ENCODE measurements at regions not wholly inside any gene's neighbourhood (a gene's known extent, or its start where the extent isn't known, plus 50 kb on each side); places are given as distances from the start of the nearest gene placed in this dataset.

DNA sequence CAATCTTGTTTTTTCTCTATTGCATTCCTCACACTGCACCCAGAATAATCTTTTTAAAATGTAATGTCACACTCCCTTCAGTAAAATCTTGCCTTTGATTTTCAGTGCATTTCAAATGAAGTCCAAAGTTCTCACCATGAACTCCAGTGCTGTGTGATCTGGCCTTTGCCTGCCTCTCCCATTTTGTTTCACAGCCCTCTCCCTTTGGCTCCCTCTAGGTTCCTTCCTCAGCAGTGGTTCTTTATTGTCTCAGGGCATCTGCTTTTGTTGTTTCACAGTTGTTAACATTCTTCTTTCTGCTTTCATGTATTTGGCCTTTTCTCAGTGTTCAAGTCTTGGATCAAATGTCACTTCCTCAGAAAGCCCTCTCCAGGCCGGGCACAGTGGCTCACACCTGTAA, 84.5 kb upstream of the AMN1 start:
- FAIRE-seq (peak; percentile 76), ATAC-seq (peak; percentile 81), DNase-seq (ENCODE audit: extremely low read depth in 1 of 4, low spot score in 3 of 4) (peak in 2 of 4 experiments; percentile 22)
- ChIA-PET POLR2A (interaction anchor here (0.6 kb wide), 1 partner anchor 193 kb away, joined by 4 read pairs; no protein-coding TSS in a partner anchor), CTCF (ENCODE audit: low intra/inter-chr PET ratio) (no interaction called here)
- Histone ChIP-seq H3K9ac (ENCODE audit: insufficient read depth in 1 of 2, low read depth in 2 of 2, low read length in 2 of 2) (no peak overlapping the region), H3K27me3 (ENCODE audit: control insufficient read depth in 2 of 2, insufficient read depth in 2 of 2, low read length in 2 of 2) (no peaks in the 10 kb centered on the region), H3K4me3 (no peak overlapping the region), H3K36me3 (ENCODE audit: control insufficient read depth, insufficient read depth, low read length) (no peaks in the 10 kb centered on the region), H3K27ac (ENCODE audit: extremely low read depth, low read depth, low read length) (no peak overlapping the region), H3K79me2 (ENCODE audit: control insufficient read depth, insufficient read depth, low read length) (no peaks in the 10 kb centered on the region), H4K20me1 (replicated peaks; ENCODE audit: control insufficient read depth, insufficient read depth, low read length) (no peaks in the 10 kb centered on the region), H3K4me2 (ENCODE audit: insufficient read depth, low read length) (no peak overlapping the region), H3K9me3 (replicated peaks; ENCODE audit: control insufficient read depth, insufficient read depth, low read depth, low read length) (0 out of 2 replicates have a peak, but pooled peaks cover 2% of the 10 kb centered on the region), H3K4me1 (replicated peaks in 1 of 2; ENCODE audit: control insufficient read depth in 2 of 2, insufficient read depth in 2 of 2, low read length in 2 of 2) (peaks cover 0 to 4% of the 10 kb centered on the region in 2 experiments; a peak in 2 of 5 replicates), H3K9me1 (ENCODE audit: control insufficient read depth, insufficient read depth, low read length) (no peaks in the 10 kb centered on the region), H2AFZ (ENCODE audit: low read depth, low read length) (peak overlapping the region; percentile 46)
- 11% methylated on average over 1 of the region's 1 CpG for WGBS (ENCODE audit: insufficient coverage, low coverage, missing lambda C conversion rate)
- BruUV-seq (replicated peaks): no TSS peak
- intact Hi-C loops (cut with micrococcal nuclease) (loop anchor here (10.0 kb wide), 1 partner anchor 129 kb away; no protein-coding TSS in a partner anchor), in situ Hi-C loops (cut with MboI) (no loop called here)
- no peak for TF ChIP-seq KAT8 (IDR thresholded peaks at IDR 0.05; ENCODE audit: low read depth)
- TF ChIP-seq, protein P1, sequence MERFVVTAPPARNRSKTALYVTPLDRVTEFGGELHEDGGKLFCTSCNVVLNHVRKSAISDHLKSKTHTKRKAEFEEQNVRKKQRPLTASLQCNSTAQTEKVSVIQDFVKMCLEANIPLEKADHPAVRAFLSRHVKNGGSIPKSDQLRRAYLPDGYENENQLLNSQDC (CRISPR knock-in tag; IDR thresholded peaks at IDR 0.05): no peak
- TF ChIP-seq ZNF175 (CRISPR knock-in tag; IDR thresholded peaks at IDR 0.05; ENCODE audit: low read depth): no peak
- TF ChIP-seq NONO (IDR thresholded peaks at IDR 0.05; ENCODE audit: low read depth in 2 of 2, low read length in 1 of 2): no peak
- TF ChIP-seq SUPT5H (IDR thresholded peaks at IDR 0.05): no peak
- TF ChIP-seq C11orf30 (IDR thresholded peaks at IDR 0.05; ENCODE audit: low read depth): no peak
- no peak for TF ChIP-seq RFX7 (CRISPR knock-in tag; IDR thresholded peaks at IDR 0.05)
- TF ChIP-seq, protein P2, sequence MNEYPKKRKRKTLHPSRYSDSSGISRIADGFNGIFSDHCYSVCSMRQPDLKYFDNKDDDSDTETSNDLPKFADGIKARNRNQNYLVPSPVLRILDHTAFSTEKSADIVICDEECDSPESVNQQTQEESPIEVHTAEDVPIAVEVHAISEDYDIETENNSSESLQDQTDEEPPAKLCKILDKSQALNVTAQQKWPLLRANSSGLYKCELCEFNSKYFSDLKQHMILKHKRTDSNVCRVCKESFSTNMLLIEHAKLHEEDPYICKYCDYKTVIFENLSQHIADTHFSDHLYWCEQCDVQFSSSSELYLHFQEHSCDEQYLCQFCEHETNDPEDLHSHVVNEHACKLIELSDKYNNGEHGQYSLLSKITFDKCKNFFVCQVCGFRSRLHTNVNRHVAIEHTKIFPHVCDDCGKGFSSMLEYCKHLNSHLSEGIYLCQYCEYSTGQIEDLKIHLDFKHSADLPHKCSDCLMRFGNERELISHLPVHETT (CRISPR knock-in tag; conservative IDR thresholded peaks at IDR 0.05 in 1 of 2, IDR thresholded peaks at IDR 0.05 in 1 of 2): no peak
- TF ChIP-seq ZC3H11A (IDR thresholded peaks at IDR 0.05; ENCODE audit: low read depth, low read length): no peak
- TF ChIP-seq SIN3B (IDR thresholded peaks at IDR 0.05; ENCODE audit: low read depth): no peak
- TF ChIP-seq MEF2A (IDR thresholded peaks at IDR 0.05; ENCODE audit: control insufficient read depth, low read depth, low read length): no peak
- TF ChIP-seq KLF1 (tag; IDR thresholded peaks at IDR 0.05): no peak
- no peak for TF ChIP-seq PURB (CRISPR knock-in tag; IDR thresholded peaks at IDR 0.05; ENCODE audit: low read depth)
- TF ChIP-seq ZBTB8A (IDR thresholded peaks at IDR 0.05; ENCODE audit: partially characterized antibody): no peak
- TF ChIP-seq ZNF23 (CRISPR knock-in tag; IDR thresholded peaks at IDR 0.05): no peak
- TF ChIP-seq PCBP1 (IDR thresholded peaks at IDR 0.05; ENCODE audit: low read depth, low read length, poor library complexity, severe bottlenecking): no peak
- TF ChIP-seq NUFIP1 (IDR thresholded peaks at IDR 0.05; ENCODE audit: partially characterized antibody): no peak
- TF ChIP-seq LARP7 (IDR thresholded peaks at IDR 0.05): no peak
- no peak for TF ChIP-seq NBN (IDR thresholded peaks at IDR 0.05; ENCODE audit: low read depth)
- no peak for TF ChIP-seq CHD2 (IDR thresholded peaks at IDR 0.05; ENCODE audit: low read depth, low read length)
- no peak for TF ChIP-seq TAL1 (IDR thresholded peaks at IDR 0.05)
- no peak for TF ChIP-seq NFRKB (IDR thresholded peaks at IDR 0.05; ENCODE audit: low read depth)

Measured in K562 (cell line).